SK-N-MC (cell line): ENCODE measurements at regions not wholly inside any gene's neighbourhood (a gene's known extent, or its start where the extent isn't known, plus 50 kb on each side); places are given as distances from the start of the nearest gene placed in this dataset.

Source experiments
- EZH2 ChIP-seq: fragments of 200-600 bp; sonication (generic); IDR thresholded peaks from one replicate; pipeline ENCODE4 v1.6.1; 2017; ENCODE audit warnings: antibody characterized with exemption
- POLR2AphosphoS5 ChIP-seq: IDR thresholded peaks from 2 replicates; pipeline ENCODE4 v1.6.1; 2012; ENCODE audit warnings: mild to moderate bottlenecking, low read depth, low read length, borderline replicate concordance

DNA sequence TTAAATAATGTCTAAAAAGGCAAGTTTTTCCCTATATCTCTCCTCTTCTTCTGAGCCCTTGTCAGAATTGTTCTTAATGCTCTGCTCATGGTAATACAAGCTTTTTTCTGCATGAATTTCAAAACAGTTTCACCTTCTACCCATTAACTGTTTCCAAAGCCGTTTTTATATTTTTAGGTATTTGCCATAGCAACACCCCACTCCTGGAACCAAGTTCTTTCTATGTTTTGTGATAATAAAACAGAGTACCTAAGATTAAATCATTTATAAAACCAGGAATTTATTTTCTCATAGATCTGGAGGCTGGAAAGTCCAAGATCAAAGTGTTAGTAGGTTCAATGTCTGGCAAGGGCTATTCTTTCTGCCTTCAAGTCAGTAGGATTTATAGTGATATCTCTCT lies 497.4 kb downstream of the ETS1 start:
- TF ChIP-seq EZH2 (no peak), POLR2AphosphoS5 (no peak)
